ENCODE measurements at regions not wholly inside any gene's neighbourhood (a gene's known extent, or its start where the extent isn't known, plus 50 kb on each side); places are given as distances from the start of the nearest gene placed in this dataset.

- no peak for TF ChIP-seq CTCF (IDR thresholded peaks at IDR 0.05)
- TF ChIP-seq POLR2A (IDR thresholded peaks at IDR 0.05), result no peak
Measured at GRCh38 chr5:118293378-118293777, 695.0 kb downstream of the DTWD2 start.
